H9 (cell line): ENCODE measurements at regions not wholly inside any gene's neighbourhood (a gene's known extent, or its start where the extent isn't known, plus 50 kb on each side); places are given as distances from the start of the nearest gene placed in this dataset.

Experiments
- DNase-seq: peaks from one replicate; pipeline ENCODE4 v3.0.0-alpha.2; 2017
- H2AFZ ChIP-seq: one replicate; pipeline ENCODE4 v1.6.1; 2013; ENCODE audit warnings: mild to moderate bottlenecking, low read length, control low read depth, moderate library complexity
- H2AK5ac ChIP-seq: 2 replicates; pipeline ENCODE4 v1.6.1; 2013; ENCODE audit warnings: low read length, control low read depth, mixed read lengths; ENCODE audit not compliant: insufficient read length
- H2BK120ac ChIP-seq: one replicate; pipeline ENCODE4 v1.6.1; 2013; ENCODE audit warnings: low read depth, mild to moderate bottlenecking, low read length, control low read depth, inconsistent platforms; ENCODE audit not compliant: poor library complexity, severe bottlenecking
- H2BK12ac ChIP-seq: 2 replicates; pipeline ENCODE4 v1.6.1; 2013; ENCODE audit warnings: low read length, control low read depth, mixed read lengths, low read depth; ENCODE audit not compliant: insufficient read length
- H2BK15ac ChIP-seq: 2 replicates; pipeline ENCODE4 v1.6.1; 2013; ENCODE audit warnings: low read depth, low read length, control low read depth
- H2BK20ac ChIP-seq: one replicate; pipeline ENCODE4 v1.6.1; 2013; ENCODE audit warnings: low read depth, mild to moderate bottlenecking, low read length, control low read depth, inconsistent platforms; ENCODE audit not compliant: poor library complexity, severe bottlenecking
- H2BK5ac ChIP-seq: 2 replicates; pipeline ENCODE4 v1.6.1; 2013; ENCODE audit warnings: low read length, control low read depth, mixed read lengths; ENCODE audit not compliant: insufficient read length
- H3K14ac ChIP-seq: 2 replicates; pipeline ENCODE4 v1.6.1; 2013; ENCODE audit warnings: low read length, control low read depth; ENCODE audit not compliant: insufficient read depth
- H3K18ac ChIP-seq: 2 replicates; pipeline ENCODE4 v1.6.1; 2013; ENCODE audit warnings: low read depth, mild to moderate bottlenecking, mixed read lengths, low read length, control low read depth; ENCODE audit not compliant: insufficient read length
- H3K23ac ChIP-seq: 2 replicates; pipeline ENCODE4 v1.6.1; 2013; ENCODE audit warnings: low read length, control low read depth, mixed read lengths, low read depth; ENCODE audit not compliant: insufficient read length
- H3K23me2 ChIP-seq: 2 replicates; pipeline ENCODE4 v1.6.1; 2013; ENCODE audit warnings: low read depth, mild to moderate bottlenecking, mixed read lengths, low read length, control low read depth; ENCODE audit not compliant: insufficient read length, poor library complexity, severe bottlenecking
- H3K27ac ChIP-seq: 2 replicates; pipeline ENCODE4 v1.5.1; 2013; ENCODE audit warnings: low read length, control low read depth, mixed read lengths, low read depth; ENCODE audit not compliant: insufficient read length
- H3K27me3 ChIP-seq: 2 replicates; pipeline ENCODE4 v1.6.1; 2013; ENCODE audit warnings: low read length, control low read depth, inconsistent platforms; ENCODE audit not compliant: insufficient read depth
- H3K4ac ChIP-seq: 2 replicates; pipeline ENCODE4 v1.6.1; 2013; ENCODE audit warnings: low read depth, mild to moderate bottlenecking, control low read depth, inconsistent platforms, low read length, moderate library complexity
- H3K4me1 ChIP-seq: 2 replicates; pipeline ENCODE4 v1.6.1; 2013; ENCODE audit warnings: low read length, control low read depth, inconsistent platforms; ENCODE audit not compliant: insufficient read depth
- H3K4me2 ChIP-seq: 2 replicates; pipeline ENCODE4 v1.6.1; 2013; ENCODE audit warnings: low read length, control low read depth, mixed read lengths; ENCODE audit not compliant: insufficient read length, insufficient read depth
- H3K56ac ChIP-seq: 2 replicates; pipeline ENCODE4 v1.6.1; 2013; ENCODE audit warnings: low read depth, mild to moderate bottlenecking, mixed read lengths, low read length, control low read depth; ENCODE audit not compliant: insufficient read length
- H3K79me1 ChIP-seq: 2 replicates; pipeline ENCODE4 v1.6.1; 2013; ENCODE audit warnings: low read depth, mild to moderate bottlenecking, moderate library complexity, low read length, control low read depth, inconsistent platforms; ENCODE audit not compliant: insufficient read depth, poor library complexity, severe bottlenecking
- H3K79me2 ChIP-seq: 2 replicates; pipeline ENCODE4 v1.6.1; 2013; ENCODE audit warnings: low read length, control low read depth, inconsistent platforms; ENCODE audit not compliant: insufficient read depth
- H3K9ac ChIP-seq: 2 replicates; pipeline ENCODE4 v1.6.1; 2013; ENCODE audit warnings: low read length, control low read depth, mixed read lengths; ENCODE audit not compliant: insufficient read length; ENCODE audit errors: extremely low read depth
- H3K9me3 ChIP-seq: one replicate; pipeline ENCODE4 v1.6.1; 2013; ENCODE audit warnings: low read depth, low read length, inconsistent platforms; ENCODE audit not compliant: control insufficient read depth
- H3T11ph ChIP-seq: one replicate; pipeline ENCODE4 v1.6.1; 2013; ENCODE audit warnings: mild to moderate bottlenecking, low read length, control low read depth, inconsistent platforms
- H4K20me1 ChIP-seq: one replicate; pipeline ENCODE4 v1.6.1; 2013; ENCODE audit not compliant: control insufficient read depth, insufficient read length, insufficient read depth
- H4K5ac ChIP-seq: 2 replicates; pipeline ENCODE4 v1.6.1; 2013; ENCODE audit warnings: low read depth, mild to moderate bottlenecking, mixed read lengths, low read length, control low read depth; ENCODE audit not compliant: insufficient read length
- H4K8ac ChIP-seq: replicated peaks from 2 replicates; pipeline ENCODE4 v1.6.1; 2013; ENCODE audit warnings: low read length, control low read depth, mixed read lengths, low read depth; ENCODE audit not compliant: insufficient read length
- H4K91ac ChIP-seq: 2 replicates; pipeline ENCODE4 v1.6.1; 2013; ENCODE audit warnings: low read depth, mild to moderate bottlenecking, moderate library complexity, mixed read lengths, low read length, control low read depth; ENCODE audit not compliant: insufficient read length
- H3K27ac Mint-ChIP-seq, 3 experiments: 2 replicates in 2 of 3; 3 replicates in 1 of 3; pipeline ENCODE4 v1.8.0; 2020 to 2021; ENCODE audit warnings: mixed read lengths in 3 of 3, mild to moderate bottlenecking in 1 of 3, moderate library complexity in 1 of 3
- H3K27me3 Mint-ChIP-seq: 2 replicates; pipeline ENCODE4 v1.8.0; 2021; ENCODE audit warnings: low read depth, mild to moderate bottlenecking, moderate library complexity, mixed read lengths
- H3K36me3 Mint-ChIP-seq, 3 experiments: 2 replicates in 2 of 3; 3 replicates in 1 of 3; pipeline ENCODE4 v1.8.0; 2020 to 2021; ENCODE audit warnings: low read depth in 3 of 3, mixed read lengths in 3 of 3; ENCODE audit not compliant: insufficient read depth in 1 of 3
- H3K4me1 Mint-ChIP-seq, 2 experiments: 2 replicates each; pipeline ENCODE4 v1.8.0; 2020; ENCODE audit warnings: mixed read lengths in 2 of 2
- H3K4me3 Mint-ChIP-seq, 2 experiments: 2 replicates in 1 of 2; 3 replicates in 1 of 2; pipeline ENCODE4 v1.8.0; 2020 to 2021; ENCODE audit warnings: mild to moderate bottlenecking in 2 of 2, mixed read lengths in 2 of 2, moderate library complexity in 1 of 2
- H3K9me3 Mint-ChIP-seq, 2 experiments: 2 replicates in 1 of 2; 3 replicates in 1 of 2; pipeline ENCODE4 v1.8.0; 2020; ENCODE audit warnings: mild to moderate bottlenecking in 2 of 2, mixed read lengths in 2 of 2, moderate library complexity in 1 of 2
- CTCF ChIP-seq: fragments of 200-600 bp; sonication (generic); conservative IDR thresholded peaks from 3 replicates; pipeline ENCODE4 v1.8.0; 2021; ENCODE audit warnings: antibody characterized with exemption, mild to moderate bottlenecking
- WGBS: extraction: QIAGEN DNeasy Blood & Tissue Kit; methylation state at CpG from one replicate; pipeline ENCODE4 v1.1.7; 2013; ENCODE audit warnings: missing lambda C conversion rate, low lambda C conversion rate, mixed read lengths; ENCODE audit not compliant: insufficient read length; ENCODE audit errors: extremely low coverage; 5-methylcytosine and 5-hydroxymethylcytosine counted together

- Mint-ChIP-seq H3K4me1 (peaks cover 8 to 11% of the 10 kb centered on the region in 2 experiments; a peak in 3 of 4 replicates), H3K27me3 (no peaks in the 10 kb centered on the region), H3K36me3 (peaks cover 15 to 26% (median 25%) of the 10 kb centered on the region in 3 experiments), H3K9me3 (peaks cover 3 to 4% of the 10 kb centered on the region in 2 experiments; a peak in 4 of 5 replicates), H3K4me3 (no peak overlapping the region), H3K27ac (no peak overlapping the region)
- H3K79me2 ChIP-seq = no peaks in the 10 kb centered on the region
- no peaks in the 10 kb centered on the region for H3K27me3 ChIP-seq
- no CpG with 5 or more reads among the region's 1 CpG for WGBS
- no peak overlapping the region for H2BK20ac ChIP-seq
- H2BK120ac ChIP-seq = no peak overlapping the region
- H3K4me1 ChIP-seq = peaks cover 3% of the 10 kb centered on the region; the same call in 1 of the 2 replicates
- H3K23ac ChIP-seq = no peak overlapping the region
- H2BK15ac ChIP-seq = no peak overlapping the region
- no peak overlapping the region for H3K9ac ChIP-seq
- no peak for TF ChIP-seq CTCF
- no peak overlapping the region for H4K8ac ChIP-seq
- H3K56ac ChIP-seq = no peak overlapping the region
- H3K4me2 ChIP-seq = no peak overlapping the region
- no peak overlapping the region for H3K14ac ChIP-seq
- no peaks in the 10 kb centered on the region for H3K79me1 ChIP-seq
- H4K91ac ChIP-seq = no peak overlapping the region
- H3T11ph ChIP-seq = no peak overlapping the region
- H2AK5ac ChIP-seq = no peak overlapping the region
- no peaks in the 10 kb centered on the region for H4K20me1 ChIP-seq
- no peak for DNase-seq
- H4K5ac ChIP-seq = no peak overlapping the region
- H2BK5ac ChIP-seq = no peak overlapping the region
- H3K9me3 ChIP-seq = no peaks in the 10 kb centered on the region
- no peak overlapping the region for H3K27ac ChIP-seq
- H3K18ac ChIP-seq = no peak overlapping the region
- no peak overlapping the region for H3K4ac ChIP-seq
- H3K23me2 ChIP-seq = no peaks in the 10 kb centered on the region
- no peak overlapping the region for H2AFZ ChIP-seq
- no peak overlapping the region for H2BK12ac ChIP-seq
Measured at GRCh38 chr3:63029921-63030320, 154.7 kb upstream of the CADPS start.
